ENCODE measurements at regions not wholly inside any gene's neighbourhood (a gene's known extent, or its start where the extent isn't known, plus 50 kb on each side); places are given as distances from the start of the nearest gene placed in this dataset.

DNA sequence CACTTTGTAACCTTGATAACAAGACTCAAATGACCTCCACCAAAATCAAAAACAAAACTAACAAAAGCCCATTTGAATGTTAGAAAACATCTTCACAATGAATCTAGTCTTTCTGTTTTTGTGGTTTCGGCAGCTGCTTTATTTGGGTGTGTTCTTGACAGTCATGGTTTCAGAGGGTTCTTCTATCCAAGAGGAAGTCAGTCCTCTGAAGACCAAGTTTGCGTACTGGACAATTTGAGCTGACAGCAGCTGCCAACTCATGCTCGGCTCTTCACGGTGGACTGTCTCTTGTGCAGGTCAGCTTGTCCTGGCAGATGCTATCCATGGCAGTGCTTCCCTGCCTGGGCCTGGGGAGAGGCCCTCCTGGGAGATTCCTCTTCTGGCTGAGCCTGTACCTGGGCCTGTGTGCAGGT, 91.0 kb downstream of the TMEM17 start:
- peaks cover 5% of the 10 kb centered on the region for H3K36me3 Mint-ChIP-seq
- H3K9me3 Mint-ChIP-seq, result peaks cover 20% of the 10 kb centered on the region
- H3K4me1 Mint-ChIP-seq, result peaks cover 18% of the 10 kb centered on the region
- ATAC-seq, result no peak
- DNase-seq (ENCODE audit: low spot score), result no peak
- H3K4me3 Mint-ChIP-seq, result no peak overlapping the region
- ChIA-PET CTCF (no interaction called here), POLR2A (no interaction called here)
- TF ChIP-seq AFF4 (CRISPR knock-in tag; IDR thresholded peaks at IDR 0.05; ENCODE audit: borderline replicate concordance), result no peak
- TF ChIP-seq ZBTB21 (CRISPR knock-in tag; IDR thresholded peaks at IDR 0.05; ENCODE audit: borderline replicate concordance), result no peak
- no peak overlapping the region for H3K27ac Mint-ChIP-seq
- no peaks in the 10 kb centered on the region for H3K27me3 Mint-ChIP-seq (ENCODE audit: low read depth)

DNA sequence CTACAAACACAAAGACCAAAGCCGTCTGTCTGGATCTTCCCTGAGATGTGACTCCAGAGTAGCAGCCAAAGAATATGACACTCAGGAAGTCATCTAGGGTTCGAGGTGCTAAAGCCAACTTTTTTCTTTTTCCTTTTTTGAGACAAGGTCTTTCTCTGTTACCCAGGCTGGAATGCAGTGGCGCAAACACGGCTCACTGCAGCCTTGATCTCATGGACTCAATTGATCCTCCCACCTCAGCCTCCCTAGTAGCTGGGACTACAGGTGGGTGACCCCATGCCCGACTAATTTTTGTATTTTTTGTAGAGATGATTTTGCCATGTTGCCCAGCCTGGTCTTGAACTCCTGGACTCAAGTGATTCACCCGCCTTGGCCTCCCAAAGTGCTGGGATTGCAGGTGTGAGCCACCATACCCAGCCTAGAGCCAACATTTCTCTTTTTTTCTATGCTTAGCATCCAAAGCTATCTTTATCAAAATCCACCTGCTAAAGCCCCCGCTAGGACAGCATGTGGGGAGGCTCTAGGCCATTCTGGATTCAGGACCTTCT, 92.8 kb downstream of the TMEM17 start:
- POLR2A ChIA-PET, result no interaction called here
- Mint-ChIP-seq H3K27ac (no peak overlapping the region), H3K4me3 (no peak overlapping the region), H3K36me3 (no peaks in the 10 kb centered on the region), H3K9me3 (peaks cover 8% of the 10 kb centered on the region), H3K27me3 (ENCODE audit: low read depth) (no peaks in the 10 kb centered on the region), H3K4me1 (peaks cover 29% of the 10 kb centered on the region)
- CTCF ChIA-PET, result no interaction called here
- TF ChIP-seq, protein P1, sequence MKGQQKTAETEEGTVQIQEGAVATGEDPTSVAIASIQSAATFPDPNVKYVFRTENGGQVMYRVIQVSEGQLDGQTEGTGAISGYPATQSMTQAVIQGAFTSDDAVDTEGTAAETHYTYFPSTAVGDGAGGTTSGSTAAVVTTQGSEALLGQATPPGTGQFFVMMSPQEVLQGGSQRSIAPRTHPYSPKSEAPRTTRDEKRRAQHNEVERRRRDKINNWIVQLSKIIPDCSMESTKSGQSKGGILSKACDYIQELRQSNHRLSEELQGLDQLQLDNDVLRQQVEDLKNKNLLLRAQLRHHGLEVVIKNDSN (CRISPR knock-in tag; IDR thresholded peaks at IDR 0.05), result no peak
- TF ChIP-seq CREB1 (CRISPR knock-in tag; IDR thresholded peaks at IDR 0.05), result no peak
- no peak for TF ChIP-seq ZNF425 (CRISPR knock-in tag; conservative IDR thresholded peaks at IDR 0.05)
- no peak for TF ChIP-seq HMGXB4 (CRISPR knock-in tag; IDR thresholded peaks at IDR 0.05)
- no peak for TF ChIP-seq NFE2L1 (CRISPR knock-in tag; IDR thresholded peaks at IDR 0.05)
- no peak for TF ChIP-seq PREB (CRISPR knock-in tag; IDR thresholded peaks at IDR 0.05; ENCODE audit: borderline replicate concordance)
- TF ChIP-seq MXD4 (CRISPR knock-in tag; IDR thresholded peaks at IDR 0.05; ENCODE audit: borderline replicate concordance), result no peak
- no peak for TF ChIP-seq ZNF317 (CRISPR knock-in tag; IDR thresholded peaks at IDR 0.05; ENCODE audit: borderline replicate concordance, low read depth)
- no peak for TF ChIP-seq FOXP1 (CRISPR knock-in tag; IDR thresholded peaks at IDR 0.05; ENCODE audit: borderline replicate concordance)
- no peak for TF ChIP-seq CREM (CRISPR knock-in tag; IDR thresholded peaks at IDR 0.05)
- TF ChIP-seq ETV6 (CRISPR knock-in tag; IDR thresholded peaks at IDR 0.05), result no peak
- no peak for DNase-seq (ENCODE audit: low spot score)
- ATAC-seq, result no peak

Measured in WTC11 (cell line).